ENCODE measurements at regions not wholly inside any gene's neighbourhood (a gene's known extent, or its start where the extent isn't known, plus 50 kb on each side); places are given as distances from the start of the nearest gene placed in this dataset.

GRCh38 chr2:48175656-48176055 lies 138.8 kb upstream of the FOXN2 start:
- no peak overlapping the region for H3K4me3 ChIP-seq (ENCODE audit: low read length)
- H3K27ac ChIP-seq (ENCODE audit: low read length), result no peak overlapping the region
- no peaks in the 10 kb centered on the region for H3K36me3 ChIP-seq (ENCODE audit: insufficient read depth, low read depth, low read length)
- peaks cover 3% of the 10 kb centered on the region; the same call in 1 of the 2 replicates for H3K4me1 ChIP-seq (ENCODE audit: insufficient read depth, low read length)
- H3K27me3 ChIP-seq (ENCODE audit: insufficient read depth, low read length), result no peaks in the 10 kb centered on the region
- H3K9me3 ChIP-seq (ENCODE audit: insufficient read depth, low read depth, low read length), result no peaks in the 10 kb centered on the region
- H3K9ac ChIP-seq (ENCODE audit: low read depth, low read length), result no peak overlapping the region

- H3K27me3 ChIP-seq (ENCODE audit: insufficient read depth, low read length), result no peaks in the 10 kb centered on the region
- H3K9ac ChIP-seq (ENCODE audit: low read depth, low read length), result no peak overlapping the region
- no peaks in the 10 kb centered on the region for H3K4me1 ChIP-seq (ENCODE audit: insufficient read depth, low read length)
- H3K36me3 ChIP-seq (ENCODE audit: insufficient read depth, low read depth, low read length), result no peaks in the 10 kb centered on the region
- H3K9me3 ChIP-seq (ENCODE audit: insufficient read depth, low read depth, low read length), result no peaks in the 10 kb centered on the region
- H3K27ac ChIP-seq (ENCODE audit: low read length), result no peak overlapping the region
- no peak overlapping the region for H3K4me3 ChIP-seq (ENCODE audit: low read length)
These were observed 137.6 kb upstream of the FOXN2 start for GRCh38 chr2:48176876-48177275.

- H3K36me3 ChIP-seq (ENCODE audit: insufficient read depth, low read depth, low read length), result no peaks in the 10 kb centered on the region
- H3K4me3 ChIP-seq (ENCODE audit: low read length), result no peak overlapping the region
- H3K27ac ChIP-seq (ENCODE audit: low read length), result no peak overlapping the region
- H3K4me1 ChIP-seq (ENCODE audit: insufficient read depth, low read length), result no peaks in the 10 kb centered on the region
- no peak overlapping the region for H3K9ac ChIP-seq (ENCODE audit: low read depth, low read length)
- no peaks in the 10 kb centered on the region for H3K9me3 ChIP-seq (ENCODE audit: insufficient read depth, low read depth, low read length)
- no peaks in the 10 kb centered on the region for H3K27me3 ChIP-seq (ENCODE audit: insufficient read depth, low read length)
These were observed 135.9 kb upstream of the FOXN2 start for GRCh38 chr2:48178611-48179010.

GRCh38 chr2:48180557-48180956 lies 133.9 kb upstream of the FOXN2 start:
- Histone ChIP-seq H3K27me3 (ENCODE audit: insufficient read depth, low read length) (no peaks in the 10 kb centered on the region), H3K36me3 (ENCODE audit: insufficient read depth, low read depth, low read length) (no peaks in the 10 kb centered on the region), H3K9me3 (ENCODE audit: insufficient read depth, low read depth, low read length) (no peaks in the 10 kb centered on the region), H3K4me3 (ENCODE audit: low read length) (no peak overlapping the region), H3K4me1 (ENCODE audit: insufficient read depth, low read length) (peaks cover 5% of the 10 kb centered on the region; the same call in 1 of the 2 replicates), H3K27ac (ENCODE audit: low read length) (no peak overlapping the region), H3K9ac (ENCODE audit: low read depth, low read length) (no peak overlapping the region)

- Histone ChIP-seq H3K9me3 (ENCODE audit: insufficient read depth, low read depth, low read length) (no peaks in the 10 kb centered on the region), H3K4me1 (ENCODE audit: insufficient read depth, low read length) (peaks cover 9% of the 10 kb centered on the region; the same call in 1 of the 2 replicates), H3K27ac (ENCODE audit: low read length) (no peak overlapping the region), H3K36me3 (ENCODE audit: insufficient read depth, low read depth, low read length) (no peaks in the 10 kb centered on the region), H3K27me3 (ENCODE audit: insufficient read depth, low read length) (no peaks in the 10 kb centered on the region), H3K4me3 (ENCODE audit: low read length) (no peak overlapping the region), H3K9ac (ENCODE audit: low read depth, low read length) (no peak overlapping the region)
These were observed 131.2 kb upstream of the FOXN2 start for GRCh38 chr2:48183276-48183675.

GRCh38 chr2:48183991-48184390 lies 130.5 kb upstream of the FOXN2 start:
- Histone ChIP-seq H3K27ac (ENCODE audit: low read length) (no peak overlapping the region), H3K36me3 (ENCODE audit: insufficient read depth, low read depth, low read length) (no peaks in the 10 kb centered on the region), H3K4me3 (ENCODE audit: low read length) (no peak overlapping the region), H3K27me3 (ENCODE audit: insufficient read depth, low read length) (no peaks in the 10 kb centered on the region), H3K4me1 (ENCODE audit: insufficient read depth, low read length) (peaks cover 9% of the 10 kb centered on the region; the same call in 1 of the 2 replicates), H3K9ac (ENCODE audit: low read depth, low read length) (no peak overlapping the region), H3K9me3 (ENCODE audit: insufficient read depth, low read depth, low read length) (no peaks in the 10 kb centered on the region)

GRCh38 chr2:48187503-48187902 lies 127.0 kb upstream of the FOXN2 start:
- no peak overlapping the region for H3K27ac ChIP-seq (ENCODE audit: low read length)
- H3K4me3 ChIP-seq (ENCODE audit: low read length), result no peak overlapping the region
- H3K36me3 ChIP-seq (ENCODE audit: insufficient read depth, low read depth, low read length), result no peaks in the 10 kb centered on the region
- H3K9me3 ChIP-seq (ENCODE audit: insufficient read depth, low read depth, low read length), result no peaks in the 10 kb centered on the region
- H3K27me3 ChIP-seq (ENCODE audit: insufficient read depth, low read length), result no peaks in the 10 kb centered on the region
- no peak overlapping the region for H3K9ac ChIP-seq (ENCODE audit: low read depth, low read length)
- peaks cover 9% of the 10 kb centered on the region; the same call in 1 of the 2 replicates for H3K4me1 ChIP-seq (ENCODE audit: insufficient read depth, low read length)

GRCh38 chr2:48189552-48190228 lies 124.8 kb upstream of the FOXN2 start:
- H3K9me3 ChIP-seq (ENCODE audit: insufficient read depth, low read depth, low read length), result no peaks in the 10 kb centered on the region
- H3K4me3 ChIP-seq (ENCODE audit: low read length), result no peak overlapping the region
- H3K9ac ChIP-seq (ENCODE audit: low read depth, low read length), result no peak overlapping the region
- no peak overlapping the region for H3K27ac ChIP-seq (ENCODE audit: low read length)
- peaks cover 9% of the 10 kb centered on the region; the same call in 1 of the 2 replicates for H3K4me1 ChIP-seq (ENCODE audit: insufficient read depth, low read length)
- no peaks in the 10 kb centered on the region for H3K27me3 ChIP-seq (ENCODE audit: insufficient read depth, low read length)
- no peaks in the 10 kb centered on the region for H3K36me3 ChIP-seq (ENCODE audit: insufficient read depth, low read depth, low read length)

- Histone ChIP-seq H3K4me1 (ENCODE audit: insufficient read depth, low read length) (peaks cover 6% of the 10 kb centered on the region; the same call in 1 of the 2 replicates), H3K36me3 (ENCODE audit: insufficient read depth, low read depth, low read length) (no peaks in the 10 kb centered on the region), H3K27ac (ENCODE audit: low read length) (no peak overlapping the region), H3K9ac (ENCODE audit: low read depth, low read length) (no peak overlapping the region), H3K4me3 (ENCODE audit: low read length) (no peak overlapping the region), H3K27me3 (ENCODE audit: insufficient read depth, low read length) (no peaks in the 10 kb centered on the region), H3K9me3 (ENCODE audit: insufficient read depth, low read depth, low read length) (no peaks in the 10 kb centered on the region)
These were observed 124.3 kb upstream of the FOXN2 start for GRCh38 chr2:48190230-48190629.

GRCh38 chr2:48194641-48195040 lies 119.8 kb upstream of the FOXN2 start:
- no peaks in the 10 kb centered on the region for H3K9me3 ChIP-seq (ENCODE audit: insufficient read depth, low read depth, low read length)
- H3K4me1 ChIP-seq (ENCODE audit: insufficient read depth, low read length), result peaks cover 7% of the 10 kb centered on the region
- H3K27ac ChIP-seq (ENCODE audit: low read length), result no peak overlapping the region
- H3K36me3 ChIP-seq (ENCODE audit: insufficient read depth, low read depth, low read length), result no peaks in the 10 kb centered on the region
- H3K4me3 ChIP-seq (ENCODE audit: low read length), result no peak overlapping the region
- no peaks in the 10 kb centered on the region for H3K27me3 ChIP-seq (ENCODE audit: insufficient read depth, low read length)
- no peak overlapping the region for H3K9ac ChIP-seq (ENCODE audit: low read depth, low read length)

- Histone ChIP-seq H3K9me3 (ENCODE audit: insufficient read depth, low read depth, low read length) (no peaks in the 10 kb centered on the region), H3K9ac (ENCODE audit: low read depth, low read length) (no peak overlapping the region), H3K4me3 (ENCODE audit: low read length) (no peak overlapping the region), H3K27ac (ENCODE audit: low read length) (no peak overlapping the region), H3K36me3 (ENCODE audit: insufficient read depth, low read depth, low read length) (no peaks in the 10 kb centered on the region), H3K4me1 (ENCODE audit: insufficient read depth, low read length) (peaks cover 7% of the 10 kb centered on the region), H3K27me3 (ENCODE audit: insufficient read depth, low read length) (no peaks in the 10 kb centered on the region)
These were observed 119.3 kb upstream of the FOXN2 start for GRCh38 chr2:48195169-48195568.

GRCh38 chr2:48197618-48198017 lies 116.9 kb upstream of the FOXN2 start:
- H3K4me1 ChIP-seq (ENCODE audit: insufficient read depth, low read length), result peaks cover 7% of the 10 kb centered on the region
- H3K27me3 ChIP-seq (ENCODE audit: insufficient read depth, low read length), result no peaks in the 10 kb centered on the region
- H3K9me3 ChIP-seq (ENCODE audit: insufficient read depth, low read depth, low read length), result no peaks in the 10 kb centered on the region
- no peaks in the 10 kb centered on the region for H3K36me3 ChIP-seq (ENCODE audit: insufficient read depth, low read depth, low read length)
- H3K4me3 ChIP-seq (ENCODE audit: low read length), result no peak overlapping the region
- no peak overlapping the region for H3K27ac ChIP-seq (ENCODE audit: low read length)
- H3K9ac ChIP-seq (ENCODE audit: low read depth, low read length), result no peak overlapping the region

Data from iPS-20b (cell line).